Muscle of arm (tissue), 1 donor: ENCODE measurements at regions not wholly inside any gene's neighbourhood (a gene's known extent, or its start where the extent isn't known, plus 50 kb on each side); places are given as distances from the start of the nearest gene placed in this dataset.

Experiments
- DNase-seq: peaks from one replicate; pipeline ENCODE4 v3.0.0-alpha.2; 2013

DNA sequence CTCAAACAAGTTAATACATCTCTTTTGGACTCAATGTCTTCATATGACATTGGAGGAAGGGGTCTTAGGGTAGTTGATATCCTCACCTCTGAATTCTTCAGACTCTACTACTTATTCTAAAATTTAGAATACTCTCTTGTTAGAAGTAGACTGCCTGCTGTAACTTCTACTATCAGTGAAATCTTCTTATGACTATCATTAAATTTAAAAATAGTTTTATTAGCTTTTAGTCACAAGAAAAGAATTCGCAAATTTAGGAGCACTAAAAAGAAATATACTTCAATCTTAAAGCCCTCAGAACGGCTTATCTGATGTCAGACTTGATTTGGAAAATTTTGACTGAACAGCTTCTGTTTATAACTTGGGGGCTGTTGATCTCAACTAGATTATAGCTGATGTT, 67.1 kb upstream of the TTC14 start:
- DNase-seq, result no peak

- no peak for DNase-seq
Measured at GRCh38 chr3:180538493-180538892, 63.5 kb upstream of the TTC14 start.

DNA sequence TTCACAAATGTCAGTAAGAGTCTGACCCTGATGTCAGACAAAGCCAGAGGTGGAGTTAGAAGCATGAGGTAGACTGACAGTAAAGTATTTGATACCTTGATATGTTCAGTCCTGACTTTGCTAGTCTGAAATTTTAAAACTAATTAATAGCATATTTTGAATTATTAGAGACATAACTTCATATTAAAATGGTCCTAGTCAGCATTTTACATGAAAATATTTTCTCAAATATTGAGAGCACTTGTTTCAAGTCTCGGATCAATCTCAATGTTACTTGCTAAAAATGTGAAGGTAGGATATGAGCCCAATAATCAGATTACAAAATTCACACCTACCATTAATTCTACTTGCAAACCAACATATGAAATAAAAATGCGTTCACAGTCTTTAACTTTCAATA, 58.1 kb upstream of the TTC14 start:
- no peak for DNase-seq

GRCh38 chr3:180546863-180547262, 55.1 kb upstream of the TTC14 start:
- no peak for DNase-seq

DNA sequence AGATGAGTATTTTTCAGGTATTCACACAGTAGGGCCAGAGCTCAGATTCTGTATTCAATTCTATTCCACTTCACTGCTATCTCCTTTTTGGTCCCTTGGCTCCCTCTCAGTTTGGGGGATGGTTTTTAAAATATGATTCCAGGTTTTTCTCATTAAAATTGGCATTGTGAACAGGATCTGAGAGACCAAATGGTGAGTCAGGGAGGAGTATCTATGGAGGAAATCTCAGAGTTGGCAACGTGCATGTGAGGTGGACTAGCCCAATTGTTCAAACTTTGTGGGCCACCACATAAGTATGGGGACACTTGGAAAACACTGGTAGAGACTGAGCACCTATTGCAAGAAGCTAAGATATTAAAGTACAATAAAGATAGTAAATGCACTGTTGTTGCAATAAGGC, 53.9 kb upstream of the TTC14 start:
- DNase-seq, result no peak
